GM18951 (cell line): ENCODE measurements at regions not wholly inside any gene's neighbourhood (a gene's known extent, or its start where the extent isn't known, plus 50 kb on each side); places are given as distances from the start of the nearest gene placed in this dataset.
"Not testable (repeated sequence)": the region's sequence is repeated elsewhere in the genome, so short reads cannot be mapped to it uniquely, and the experiment has no call there.

ENCODE experiments used
- POLR2A ChIP-seq: IDR thresholded peaks from 4 replicates; pipeline ENCODE4 v1.6.1; 2011; ENCODE audit warnings: mild to moderate bottlenecking; ENCODE audit not compliant: insufficient read length, insufficient read depth; ENCODE audit errors: extremely low read depth
- in situ Hi-C: fragments of 300-500 bp; cut with MboI; formaldehyde crosslinking; loops from one replicate; pipeline ENCODE4 v1.12.0; 2022; ENCODE audit warnings: low sequenced_read_pairs, mixed read lengths, inconsistent platforms; ENCODE audit not compliant: unreplicated experiment

- TF ChIP-seq POLR2A, result no peak
- in situ Hi-C loops, result no loop called here
These were observed 1434.8 kb downstream of the RAPGEF2 start for GRCh38 chr4:160537681-160538080.

DNA sequence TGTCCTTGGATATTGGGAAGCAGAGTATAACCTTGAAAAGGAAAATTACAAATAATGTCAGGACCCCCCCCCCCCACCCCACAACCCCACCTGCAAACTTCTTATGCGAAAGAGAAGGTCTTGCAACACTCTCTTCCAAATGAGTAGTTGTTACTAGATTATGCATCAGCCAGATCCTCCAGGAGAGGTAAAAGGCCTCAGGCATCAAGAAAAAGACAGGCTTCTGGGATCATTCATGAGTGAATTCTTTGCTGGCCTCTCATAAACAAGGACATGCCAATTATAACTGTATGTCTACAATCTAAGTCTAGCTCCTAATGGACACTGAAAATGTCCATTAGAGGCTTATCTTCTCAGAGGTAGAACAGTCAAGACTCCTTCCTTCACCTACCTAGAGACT lies 1443.3 kb downstream of the RAPGEF2 start:
- in situ Hi-C loops, result no loop called here
- TF ChIP-seq POLR2A, result no peak

GRCh38 chr4:160549951-160550519 lies 1447.2 kb downstream of the RAPGEF2 start:
- in situ Hi-C loops, result not testable (repeated sequence)

DNA sequence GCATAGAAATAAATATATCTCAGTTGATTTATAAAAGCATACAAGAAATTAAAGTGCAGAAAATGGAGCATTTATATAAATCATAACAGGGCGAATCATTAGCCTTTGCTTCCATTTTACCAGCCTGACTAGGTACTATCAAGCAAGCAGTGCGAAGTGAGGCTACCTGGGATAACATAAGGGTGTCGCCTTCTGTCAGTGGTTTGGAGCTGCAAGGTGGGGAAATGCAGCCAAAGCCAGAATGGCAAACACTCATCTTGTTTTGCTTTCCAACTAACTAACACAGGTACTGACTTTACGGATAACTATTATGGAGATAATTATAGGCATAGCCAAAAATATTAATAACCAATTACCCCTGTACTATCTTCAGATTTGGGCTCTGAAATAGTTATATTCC lies 1459.8 kb downstream of the RAPGEF2 start:
- in situ Hi-C loops, result no loop called here
- TF ChIP-seq POLR2A, result no peak

DNA sequence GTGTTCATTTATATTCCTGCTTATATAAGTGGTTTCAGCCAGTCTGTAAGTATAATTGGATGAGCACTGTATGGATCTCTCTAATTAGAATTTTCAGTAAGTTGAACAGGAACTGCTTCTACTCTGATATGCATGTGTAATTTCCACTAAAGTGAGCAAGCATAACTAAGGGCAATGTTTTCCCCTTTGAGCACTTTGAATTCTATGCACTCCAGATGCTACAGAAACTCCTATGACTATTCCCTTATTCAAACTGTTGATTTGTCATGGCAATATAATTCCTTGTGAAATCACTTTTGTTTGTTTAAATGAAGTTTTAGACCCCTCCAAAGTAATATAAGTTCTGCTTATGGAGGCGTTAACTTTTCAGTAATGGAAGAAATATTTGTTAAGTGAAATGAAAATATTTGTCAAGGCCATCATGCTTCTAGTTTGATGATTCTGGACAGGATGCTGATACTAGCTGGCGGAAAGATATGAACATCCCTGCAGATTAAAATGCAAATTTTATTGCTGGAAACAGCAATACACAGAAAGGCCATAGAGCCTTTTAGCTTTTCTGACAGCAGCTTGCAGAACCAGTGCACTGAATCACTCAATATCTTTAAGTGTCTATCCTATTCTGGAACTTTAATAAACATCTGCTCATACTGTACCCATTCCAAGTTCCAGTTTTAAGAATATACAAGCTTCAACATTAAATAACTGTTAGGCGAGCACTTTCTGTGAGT lies 1460.8 kb downstream of the RAPGEF2 start:
- TF ChIP-seq POLR2A, result no peak
- in situ Hi-C loops, result no loop called here

DNA sequence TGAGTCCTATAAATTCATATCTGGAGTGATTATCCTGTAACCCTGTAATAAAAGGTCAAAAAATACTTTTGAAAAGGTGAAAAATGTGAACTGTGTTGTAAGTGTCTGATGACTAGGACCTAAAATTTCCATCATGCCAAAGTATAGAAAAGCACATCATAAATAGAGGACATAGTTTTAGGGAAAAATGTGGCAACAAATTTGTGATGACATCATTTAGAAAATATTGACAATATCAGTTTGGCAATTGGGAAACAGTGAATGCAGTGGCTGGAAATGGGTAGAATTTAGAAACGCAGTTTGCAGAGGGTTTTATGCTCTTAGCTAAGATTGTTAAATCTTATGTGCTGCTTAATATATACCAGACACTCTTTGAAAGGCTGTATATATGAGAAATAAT lies 1464.8 kb downstream of the RAPGEF2 start:
- in situ Hi-C loops, result no loop called here

GRCh38 chr4:160570271-160570670 lies 1467.4 kb downstream of the RAPGEF2 start:
- TF ChIP-seq POLR2A, result no peak
- in situ Hi-C loops, result no loop called here

More for the DNA sequence above, 1464.8 kb downstream of the RAPGEF2 start:
- TF ChIP-seq POLR2A, result no peak

- in situ Hi-C loops, result not testable (repeated sequence)
These were observed 1471.4 kb downstream of the RAPGEF2 start for GRCh38 chr4:160574272-160574671.

DNA sequence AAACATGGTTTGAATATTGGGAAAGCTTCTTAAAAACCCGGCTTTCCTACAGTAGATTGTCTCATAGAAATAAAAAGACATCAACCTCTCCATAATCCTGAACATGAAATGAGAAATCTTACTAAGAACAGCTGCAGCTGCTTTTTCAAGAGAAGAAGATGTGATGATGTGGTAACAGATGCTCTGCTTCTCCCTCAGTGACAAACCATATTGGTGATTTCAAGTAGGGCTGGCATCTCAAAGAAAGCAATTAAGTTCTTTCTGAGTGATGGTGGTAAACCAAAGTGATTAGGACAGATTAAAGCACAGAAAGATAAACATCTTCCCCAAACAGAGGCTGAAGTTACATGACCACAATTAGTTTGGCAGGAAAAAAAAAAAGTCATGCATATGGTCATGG lies 1477.7 kb downstream of the RAPGEF2 start:
- in situ Hi-C loops, result no loop called here
- no peak for TF ChIP-seq POLR2A

DNA sequence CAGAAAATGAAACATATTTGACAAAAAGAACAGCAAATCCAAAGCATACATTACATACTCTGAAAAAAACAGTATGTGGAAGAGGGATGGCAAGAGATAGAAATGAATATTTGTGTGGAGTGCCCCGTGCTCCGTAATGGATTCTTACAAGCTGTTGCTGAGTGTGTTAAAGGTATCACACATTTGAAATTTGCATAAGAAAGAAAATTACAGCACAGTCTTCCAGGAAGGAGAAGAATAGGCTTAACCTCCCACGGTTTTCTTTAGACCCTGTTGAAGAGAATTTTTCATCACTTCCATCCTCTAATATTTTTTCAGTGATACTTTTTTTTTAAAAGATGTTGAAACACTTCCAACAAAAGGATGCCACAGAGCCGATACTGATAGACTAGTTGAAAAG lies 1489.4 kb downstream of the RAPGEF2 start:
- in situ Hi-C loops, result no loop called here
- no peak for TF ChIP-seq POLR2A

- TF ChIP-seq POLR2A, result no peak
- in situ Hi-C loops, result no loop called here
These were observed 1492.8 kb downstream of the RAPGEF2 start for GRCh38 chr4:160595646-160596045.

DNA sequence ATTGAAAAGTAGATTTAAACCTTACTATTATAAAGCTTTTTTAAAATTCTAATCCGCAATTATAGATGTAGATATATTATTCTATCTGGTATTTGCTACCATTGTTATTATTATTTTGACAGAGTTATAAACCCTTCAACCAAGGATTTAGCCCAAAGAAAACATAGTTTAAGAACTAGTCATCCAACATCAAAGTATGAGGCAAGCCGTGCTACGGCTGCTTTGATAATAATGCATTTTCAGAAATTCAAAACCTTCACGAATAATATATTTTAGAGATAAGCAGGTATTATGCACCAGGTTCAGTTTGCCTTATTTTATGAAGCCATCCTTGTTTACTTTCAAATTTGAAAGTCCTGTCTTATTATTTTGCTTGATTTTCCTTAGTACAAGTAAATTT lies 1501.7 kb downstream of the RAPGEF2 start:
- in situ Hi-C loops, result no loop called here
- TF ChIP-seq POLR2A, result no peak

- in situ Hi-C loops, result no loop called here
These were observed 1508.3 kb downstream of the RAPGEF2 start for GRCh38 chr4:160611181-160611580.

DNA sequence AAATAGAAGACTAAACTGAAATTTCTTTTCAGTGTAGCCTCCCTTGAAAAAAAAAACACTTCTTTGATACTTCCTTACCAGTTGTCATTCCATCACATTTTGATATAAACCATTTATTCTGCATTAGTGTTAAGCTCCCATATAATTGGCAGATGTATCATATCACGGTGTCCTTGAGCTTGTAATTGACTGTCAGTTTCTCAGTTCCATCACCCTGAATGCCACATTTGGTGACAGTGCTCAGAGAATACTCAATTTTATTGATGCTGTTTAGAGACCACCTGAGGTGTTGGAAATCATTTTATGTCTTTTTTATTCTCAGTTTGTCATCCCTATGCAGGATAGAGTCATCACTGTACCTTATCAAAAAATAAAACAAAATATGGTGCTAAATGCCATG lies 1528.2 kb downstream of the RAPGEF2 start:
- in situ Hi-C loops, result no loop called here
- no peak for TF ChIP-seq POLR2A

More at GRCh38 chr4:160611181-160611580, 1508.3 kb downstream of the RAPGEF2 start:
- no peak for TF ChIP-seq POLR2A
